GM18868 (cell line): ENCODE measurements at regions not wholly inside any gene's neighbourhood (a gene's known extent, or its start where the extent isn't known, plus 50 kb on each side); places are given as distances from the start of the nearest gene placed in this dataset.
"Not testable (repeated sequence)": the region's sequence is repeated elsewhere in the genome, so short reads cannot be mapped to it uniquely, and the experiment has no call there.

ENCODE experiments used
- ATAC-seq: cut with Tn5 transposase; IDR thresholded peaks from one replicate; pipeline ENCODE4 v1.9.1; 2021; ENCODE audit warnings: mild to moderate bottlenecking, moderate library complexity; ENCODE audit not compliant: unreplicated experiment

DNA sequence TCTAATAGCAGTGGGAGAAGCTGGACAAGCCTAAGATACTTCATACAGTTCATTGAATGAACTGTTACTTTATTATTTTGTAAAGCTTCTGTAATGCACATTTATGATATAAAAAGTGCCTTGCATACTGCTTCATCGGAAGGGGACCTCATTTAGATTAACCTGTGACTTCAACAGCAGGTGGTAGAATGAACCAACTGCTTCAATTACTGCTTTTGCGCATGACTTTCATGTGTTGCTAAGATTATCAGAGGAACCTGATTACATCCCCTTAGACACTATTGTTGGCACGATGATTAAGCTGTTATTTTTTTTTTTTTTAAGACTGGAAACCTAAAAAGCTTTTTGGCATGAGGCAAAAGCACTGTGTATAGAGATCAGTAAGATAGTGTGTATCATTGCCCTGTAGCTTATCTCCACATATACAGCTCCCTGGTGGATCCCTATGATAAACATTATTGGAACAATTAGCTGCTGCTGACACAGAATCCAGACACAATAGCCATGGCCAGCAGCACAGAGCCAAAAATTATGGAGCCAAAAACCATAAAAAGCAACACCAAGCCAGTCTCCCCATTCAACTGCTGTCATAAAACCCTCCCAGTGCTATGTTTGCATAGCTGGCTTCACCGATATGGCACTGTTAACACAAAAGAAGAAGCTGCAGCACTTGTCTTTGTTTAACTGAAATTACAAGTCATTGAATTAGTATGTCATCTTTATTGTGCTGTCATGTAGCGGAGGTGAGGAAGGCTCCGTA lies 731.6 kb upstream of the MMS22L start:
- no peak for ATAC-seq

DNA sequence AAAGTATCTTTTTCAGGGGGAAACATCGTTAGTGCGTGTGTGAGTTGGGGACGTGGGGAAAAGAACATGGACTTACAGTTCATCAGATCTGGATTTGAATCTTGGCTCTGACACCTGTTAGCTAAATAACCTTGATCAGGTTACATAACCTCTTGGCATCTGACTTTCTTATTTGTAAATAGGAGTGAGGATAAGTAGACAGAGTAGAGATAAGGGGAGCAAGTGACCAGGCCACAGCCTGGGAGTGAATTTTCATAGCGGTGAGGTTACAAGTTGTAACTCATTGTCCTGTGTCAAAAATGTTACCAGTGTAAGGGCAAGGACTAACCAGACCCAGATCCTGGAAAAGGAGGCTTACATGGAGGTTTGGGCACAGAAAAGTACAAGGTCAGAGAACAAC lies 733.5 kb upstream of the MMS22L start:
- no peak for ATAC-seq

DNA sequence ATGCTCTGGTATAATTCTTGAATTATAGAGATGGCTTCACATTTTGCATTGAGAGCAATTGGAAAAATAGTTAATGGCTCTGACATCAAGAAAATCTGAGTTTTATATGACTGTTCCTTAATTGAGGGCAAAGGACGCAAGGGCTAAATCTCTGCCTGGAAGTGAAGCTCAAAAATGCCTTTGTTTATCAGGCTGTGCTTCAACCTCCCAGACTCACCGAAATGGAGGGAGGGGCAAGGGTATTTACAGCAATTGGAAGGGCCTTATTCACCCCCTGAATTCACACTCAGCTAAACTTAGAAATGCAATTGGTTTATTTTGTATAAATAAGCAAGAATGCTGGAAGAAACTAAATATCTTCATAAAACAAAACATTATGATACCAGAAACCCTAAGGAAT lies 737.2 kb upstream of the MMS22L start:
- ATAC-seq = no peak

DNA sequence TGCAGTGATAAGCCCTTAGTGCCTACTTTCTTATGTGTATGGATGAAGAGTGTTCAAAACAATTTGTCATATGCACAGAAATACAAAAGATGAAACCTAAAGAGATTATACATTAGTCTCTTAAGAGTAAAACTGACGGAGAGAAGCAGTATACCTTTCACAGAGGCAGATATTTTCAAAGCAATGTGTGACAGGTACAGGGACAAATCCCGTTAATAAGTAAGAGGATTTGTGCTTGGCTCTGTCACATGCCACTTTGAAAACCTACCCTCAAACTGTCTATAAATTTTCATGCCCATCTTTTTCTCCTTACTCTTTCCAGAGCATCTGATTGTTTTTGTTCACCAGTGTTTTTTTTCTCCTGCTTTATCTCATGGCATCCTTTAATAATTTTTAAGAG lies 741.3 kb upstream of the MMS22L start:
- ATAC-seq = no peak

DNA sequence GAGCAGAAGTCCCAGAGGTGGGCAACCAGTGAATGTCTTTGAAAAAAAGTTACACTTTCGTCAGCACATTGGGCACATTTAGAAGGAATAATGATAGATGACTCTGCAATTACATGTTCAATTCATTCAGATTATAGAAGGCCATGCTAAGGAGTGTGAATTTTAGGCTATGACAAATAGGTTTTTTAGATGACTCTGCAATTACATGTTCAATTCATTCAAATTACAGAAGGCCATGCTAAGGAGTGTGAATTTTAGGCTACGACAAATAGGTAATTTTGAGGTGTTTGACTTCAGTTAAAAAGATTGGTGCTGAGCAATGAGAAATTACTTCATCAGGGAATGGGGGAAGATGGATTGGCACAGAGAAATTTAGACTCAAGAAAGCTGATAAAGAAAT lies 744.9 kb upstream of the MMS22L start:
- no peak for ATAC-seq

DNA sequence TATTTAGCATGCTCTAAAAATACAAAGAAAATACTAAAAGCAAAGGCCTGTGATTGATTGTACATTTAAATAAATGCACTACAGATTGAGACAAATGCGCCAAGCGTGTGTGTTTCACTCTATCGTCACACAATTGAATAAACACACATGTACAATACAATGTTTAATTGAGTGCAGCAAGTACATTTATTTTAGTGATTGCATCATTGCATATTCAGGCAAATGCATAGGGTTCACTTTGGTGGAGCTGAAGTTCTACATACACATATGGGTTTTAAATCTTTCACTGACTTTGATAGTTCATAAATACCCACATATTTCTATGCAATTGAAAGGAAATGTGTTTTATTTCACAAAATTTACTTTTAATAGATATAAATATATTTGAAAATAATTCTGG lies 750.6 kb upstream of the MMS22L start:
- ATAC-seq = no peak

DNA sequence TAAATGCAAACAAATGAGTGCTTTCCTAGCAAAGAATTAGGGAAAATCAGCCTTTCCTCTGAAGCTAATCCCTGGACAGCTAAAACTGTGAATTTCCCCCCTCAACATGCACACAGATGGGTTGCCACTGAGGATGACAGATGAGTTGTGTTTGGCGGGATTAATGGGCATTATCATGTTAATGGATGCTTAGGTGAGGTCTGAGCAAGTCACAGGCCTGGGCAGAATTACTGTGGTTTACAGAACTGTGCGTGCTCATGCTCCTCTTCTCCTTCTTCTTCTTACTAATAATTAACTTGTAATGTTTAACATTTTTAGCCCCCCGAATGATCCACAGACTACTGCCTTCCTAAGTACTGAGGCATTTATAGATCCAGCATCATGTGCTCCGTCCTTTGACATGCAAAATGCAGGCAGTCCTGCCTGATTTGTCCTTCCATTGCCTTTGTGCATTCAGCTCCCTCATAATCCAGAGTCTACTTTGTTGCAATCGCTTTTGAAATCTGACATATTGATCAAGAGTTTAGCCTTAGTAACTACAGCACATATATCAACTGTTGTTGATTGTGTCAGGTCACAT lies 753.4 kb upstream of the MMS22L start:
- ATAC-seq = no peak

DNA sequence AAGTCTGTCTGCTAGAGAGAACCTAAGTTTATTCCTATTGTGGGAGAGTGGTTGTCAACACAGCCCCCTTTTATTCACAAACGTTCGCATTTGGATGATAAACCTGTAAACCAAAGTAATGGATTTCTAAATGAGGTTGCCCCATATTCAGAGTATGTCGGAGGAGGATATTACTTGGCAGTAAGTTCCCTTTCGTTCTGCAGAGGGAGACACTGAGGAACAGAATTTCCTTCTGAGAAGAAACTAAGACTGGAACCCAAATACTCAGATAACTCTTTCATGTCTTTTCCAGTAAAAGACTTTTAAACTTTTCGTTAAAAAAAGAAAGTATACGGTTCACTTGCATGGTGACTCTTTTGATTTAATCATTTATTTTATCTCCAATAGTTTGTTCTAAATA lies 754.6 kb upstream of the MMS22L start:
- no peak for ATAC-seq

DNA sequence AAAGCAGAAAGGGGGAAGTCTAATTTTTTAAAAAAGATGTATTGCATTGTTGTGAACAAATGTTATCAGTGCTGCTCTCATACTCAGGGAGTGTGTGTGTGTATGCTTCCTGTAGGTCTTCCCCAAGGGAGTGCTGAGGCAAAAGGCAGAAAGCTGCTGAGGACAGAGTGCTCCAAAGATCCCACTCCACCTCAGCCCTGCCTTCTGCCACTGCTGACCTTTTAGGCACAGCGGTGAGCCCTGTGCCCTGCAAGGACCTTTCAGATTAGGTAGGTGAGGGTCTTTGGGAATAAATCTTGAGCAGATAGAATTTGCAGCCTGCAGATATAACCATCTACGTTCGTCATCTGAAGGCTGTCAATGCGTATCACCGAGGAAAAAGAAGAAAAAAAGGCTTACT lies 756.4 kb upstream of the MMS22L start:
- ATAC-seq = no peak

DNA sequence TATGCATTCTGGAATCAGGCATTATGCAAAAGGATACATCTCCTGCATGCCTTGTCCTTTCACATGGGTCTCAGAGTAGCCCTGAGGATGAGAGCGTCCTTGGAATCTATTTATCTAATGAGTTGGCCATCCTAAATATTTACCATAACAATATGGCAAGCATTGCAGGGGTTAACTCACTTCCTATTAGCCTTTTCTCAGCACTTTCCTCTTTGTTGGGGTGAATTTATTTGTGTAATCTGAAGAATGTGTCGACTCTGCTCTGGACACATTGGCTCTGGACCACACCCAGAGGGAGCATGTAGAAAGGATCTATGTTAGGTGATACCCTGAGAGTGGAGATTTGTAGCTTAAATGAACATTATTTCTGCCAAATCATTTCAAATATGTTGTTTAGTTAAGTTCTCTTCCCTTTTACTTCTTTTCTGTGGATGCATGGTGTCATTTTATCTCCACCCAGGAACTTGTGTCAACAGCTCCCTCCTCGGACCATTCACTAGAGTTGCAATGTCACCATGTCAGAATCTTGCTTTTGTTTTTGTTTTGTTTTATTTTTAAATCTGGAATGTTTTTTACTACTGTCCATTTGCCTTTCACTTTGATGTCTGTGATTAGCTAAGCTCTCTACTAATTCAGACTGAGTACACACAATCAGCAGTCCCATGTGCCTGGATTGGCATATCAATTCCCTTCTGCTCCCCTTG lies 757.0 kb upstream of the MMS22L start:
- no peak for ATAC-seq

DNA sequence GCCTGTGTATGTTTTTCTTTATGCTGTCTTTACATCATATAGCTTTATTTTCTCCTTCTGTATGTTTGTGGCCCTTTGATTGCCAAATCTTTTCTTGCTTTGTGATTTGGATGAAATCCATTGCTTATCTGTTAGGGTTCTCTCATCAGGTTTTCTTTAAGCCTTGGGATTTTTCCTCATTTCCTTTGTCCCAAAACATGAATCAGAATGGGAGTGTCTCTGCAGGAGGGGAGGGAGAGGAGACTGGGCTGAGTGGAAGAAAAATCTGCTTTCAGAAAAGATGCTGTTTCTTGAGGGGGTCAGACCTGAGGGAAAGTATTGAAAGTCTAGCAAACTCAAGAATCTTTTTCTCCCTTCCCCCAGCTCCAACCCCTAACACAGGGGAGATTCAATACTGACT lies 758.0 kb upstream of the MMS22L start:
- no peak for ATAC-seq

DNA sequence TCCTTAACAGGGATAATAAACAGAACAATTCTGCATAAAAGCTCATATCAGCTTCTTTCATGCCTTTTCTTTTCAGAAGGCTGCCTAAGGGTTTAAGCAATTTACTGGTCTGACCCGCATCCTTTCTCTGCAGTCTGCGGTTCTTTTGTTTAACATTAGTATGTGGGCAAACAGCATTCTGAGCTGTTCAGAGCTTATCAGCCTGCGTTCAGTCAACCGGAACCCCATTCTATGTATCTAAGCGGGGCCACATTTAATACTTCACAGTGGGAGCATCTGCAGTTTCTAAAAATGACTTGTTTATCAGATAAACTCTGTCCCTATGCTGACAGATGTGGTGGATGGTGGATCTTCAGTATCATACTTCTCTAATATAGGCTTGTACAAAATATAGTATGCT lies 758.9 kb upstream of the MMS22L start:
- ATAC-seq = no peak

DNA sequence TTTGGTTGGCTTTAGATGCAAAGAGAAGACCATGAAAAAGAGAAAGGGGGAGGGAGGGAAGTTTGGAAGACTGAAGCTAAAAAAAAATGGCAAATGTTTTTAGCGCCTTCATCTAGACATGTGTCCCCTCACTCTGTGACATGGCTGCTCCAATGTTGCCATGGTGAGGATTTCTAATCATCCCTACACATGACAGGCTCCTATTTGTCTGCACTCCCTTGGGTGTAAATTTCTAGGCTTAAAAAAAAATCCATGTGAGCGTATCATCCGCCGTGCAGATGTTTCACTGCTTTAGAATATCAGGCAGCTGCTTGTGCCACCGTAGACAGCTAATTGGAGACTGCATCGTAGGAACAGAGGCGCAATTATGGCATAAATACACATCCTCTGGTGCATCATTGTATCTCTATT lies 761.1 kb upstream of the MMS22L start:
- no peak for ATAC-seq

DNA sequence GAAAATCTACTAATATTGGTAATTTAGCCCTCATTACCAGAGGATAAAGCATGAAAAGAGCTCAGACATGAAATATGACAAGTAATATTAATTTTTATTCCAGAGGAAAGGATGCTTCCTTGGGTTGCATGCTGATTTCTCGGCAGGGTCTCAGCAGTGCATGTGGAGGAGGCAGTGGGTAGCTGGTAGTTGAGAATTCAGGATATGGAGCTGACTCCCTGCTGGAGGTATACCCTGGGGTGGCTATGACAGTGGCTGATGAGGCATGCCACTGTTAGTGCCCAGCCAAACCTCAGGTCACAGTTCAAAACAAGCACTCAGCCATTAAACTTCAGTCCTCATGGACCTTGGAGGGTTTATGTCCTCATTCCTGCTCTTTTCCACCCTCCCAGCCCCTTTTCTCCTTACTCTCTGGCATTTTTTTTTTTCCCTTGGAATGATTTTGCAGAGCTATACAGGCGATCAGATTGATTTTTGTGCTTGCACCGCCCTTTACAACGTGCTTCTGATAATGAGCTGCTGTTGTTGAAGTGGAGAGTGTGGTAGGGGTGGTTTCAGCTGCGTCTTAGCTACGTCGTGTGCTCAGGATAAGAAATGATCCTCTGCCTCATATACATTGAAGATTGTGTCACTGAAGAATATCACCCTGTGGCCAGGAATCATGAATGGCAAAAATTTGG lies 761.9 kb upstream of the MMS22L start:
- ATAC-seq = no peak

DNA sequence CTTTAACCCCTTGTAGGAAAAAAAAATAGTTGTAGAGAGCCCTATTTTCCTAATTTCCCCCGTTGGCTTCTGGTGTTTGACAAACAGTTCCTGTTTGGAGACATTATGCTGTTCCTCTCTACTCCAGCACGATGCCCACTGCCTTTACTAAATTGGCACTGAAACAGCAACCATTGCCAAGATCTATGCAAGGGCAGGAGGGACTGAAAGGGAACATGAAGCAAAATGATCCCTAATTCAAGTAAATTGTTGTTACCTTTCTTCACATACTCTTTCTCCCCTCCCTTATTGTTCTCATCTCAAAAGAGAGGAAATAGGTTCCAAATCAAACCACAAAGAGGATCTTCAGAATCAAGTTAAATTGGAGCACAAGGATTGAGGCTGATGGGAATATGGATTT lies 764.1 kb upstream of the MMS22L start:
- no peak for ATAC-seq

DNA sequence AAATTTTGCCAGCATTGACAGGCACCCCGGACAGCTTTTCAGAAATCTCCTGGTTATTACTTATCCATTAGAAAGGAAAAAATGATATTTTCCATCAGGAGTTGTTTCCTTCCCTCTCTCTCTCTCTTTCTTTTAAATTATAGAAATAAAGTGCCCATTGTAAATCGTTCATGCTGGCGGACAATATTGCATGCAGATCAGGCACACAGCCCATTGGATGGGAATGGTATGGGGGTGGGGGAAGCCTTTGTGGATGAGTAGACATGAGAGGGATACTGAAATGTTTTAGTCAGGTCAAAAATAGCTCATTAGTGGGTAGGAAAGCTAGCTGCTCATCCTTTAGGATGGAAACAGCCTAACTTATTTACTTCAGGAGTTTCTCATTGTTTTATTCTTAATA lies 764.9 kb upstream of the MMS22L start:
- ATAC-seq = no peak

DNA sequence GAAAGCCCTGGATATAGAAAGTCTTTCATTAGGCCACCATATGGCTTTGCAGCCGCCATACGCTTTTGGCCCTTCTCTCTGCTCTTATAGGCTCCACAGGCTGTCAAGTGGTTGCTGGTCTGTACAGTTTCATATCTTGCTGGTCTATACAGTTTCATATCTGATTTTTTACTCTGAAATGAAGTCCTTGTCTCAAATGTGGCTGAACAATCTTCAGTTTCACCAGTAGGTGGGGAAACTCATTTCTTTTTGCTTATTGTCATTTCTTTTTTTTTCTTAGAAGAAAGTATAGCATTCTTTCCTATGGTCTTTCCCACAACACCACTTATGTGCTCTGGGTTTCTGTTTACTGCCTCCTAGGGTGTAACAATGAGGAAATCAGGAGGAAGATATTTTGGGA lies 771.4 kb upstream of the MMS22L start:
- ATAC-seq = peak; percentile 79

DNA sequence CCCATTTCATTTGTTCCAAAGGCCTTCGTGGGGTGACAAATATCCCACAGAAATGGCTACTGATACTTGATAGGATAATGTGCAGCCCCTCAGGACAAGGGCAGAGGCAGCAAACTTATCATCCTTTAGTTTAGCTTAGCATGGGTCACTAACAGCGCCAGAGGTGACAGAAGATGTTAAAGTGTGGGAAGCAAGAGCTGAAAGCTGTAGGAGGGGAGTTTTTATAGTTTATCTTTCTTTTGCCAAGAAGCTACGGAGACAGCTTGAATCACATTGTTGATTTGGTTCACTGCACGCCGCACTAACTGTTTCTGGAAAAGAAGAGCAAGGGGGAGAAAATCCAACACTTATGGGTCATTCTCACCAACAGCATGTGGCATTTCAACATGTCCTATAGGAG lies 773.9 kb upstream of the MMS22L start:
- no peak for ATAC-seq

DNA sequence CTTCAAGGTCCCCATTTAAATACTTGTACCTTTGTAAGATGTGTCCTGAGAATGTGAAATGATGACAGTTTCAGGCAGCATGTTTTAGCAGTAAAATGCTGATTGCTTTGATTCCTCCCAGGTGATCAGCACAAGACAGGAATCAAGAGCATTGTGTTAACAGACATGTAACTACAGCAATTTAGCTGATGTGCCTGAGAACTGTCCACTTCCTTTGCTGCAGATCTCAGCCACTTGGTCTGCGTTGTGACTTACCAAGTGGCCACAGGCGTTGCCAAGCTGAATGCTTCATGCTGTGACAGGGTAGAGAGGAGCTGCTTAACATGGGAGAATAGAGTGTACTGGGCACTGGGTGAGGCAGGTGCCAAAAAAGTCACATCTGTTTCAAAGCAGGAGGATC lies 767.0 kb upstream of the POU3F2 start:
- no peak for ATAC-seq

DNA sequence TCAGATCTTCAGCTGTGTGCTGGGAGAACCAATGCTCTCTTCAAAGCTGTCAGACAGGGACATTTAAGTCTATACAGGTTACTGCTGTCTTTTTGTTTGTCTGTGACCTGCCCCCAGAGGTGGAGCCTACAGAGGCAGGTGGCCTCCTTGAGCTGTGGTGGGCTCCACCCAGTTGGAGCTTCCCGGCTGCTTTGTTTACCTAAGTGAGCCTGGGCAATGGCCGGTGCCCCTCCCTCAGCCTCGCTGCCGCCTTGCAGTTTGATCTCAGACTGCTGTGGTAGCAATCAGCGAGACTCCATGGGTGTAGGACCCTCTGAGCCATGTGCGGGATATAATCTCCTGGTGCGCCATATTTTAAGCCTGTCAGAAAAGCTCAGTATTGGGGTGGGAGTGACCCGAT lies 745.8 kb upstream of the POU3F2 start:
- not testable (repeated sequence) for ATAC-seq

DNA sequence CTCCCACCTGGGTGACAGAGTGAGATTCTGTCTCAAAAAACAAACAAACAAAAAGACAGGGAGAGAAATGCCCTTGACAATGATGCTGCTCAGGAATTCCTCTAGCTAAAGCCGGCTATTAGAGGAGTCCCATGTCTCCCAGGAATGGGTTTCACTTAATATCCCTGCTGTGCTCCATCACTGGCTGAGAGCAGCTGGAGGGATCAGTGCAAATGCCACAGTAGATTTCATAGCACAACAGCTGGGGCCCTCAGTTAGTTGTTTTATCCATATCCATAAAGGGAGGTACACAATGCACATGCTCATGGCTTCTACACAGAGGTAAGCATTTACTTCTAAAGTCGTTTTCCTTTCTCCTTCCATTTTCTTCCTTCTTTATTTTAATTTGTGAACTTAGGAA lies 742.0 kb upstream of the POU3F2 start:
- ATAC-seq = no peak

DNA sequence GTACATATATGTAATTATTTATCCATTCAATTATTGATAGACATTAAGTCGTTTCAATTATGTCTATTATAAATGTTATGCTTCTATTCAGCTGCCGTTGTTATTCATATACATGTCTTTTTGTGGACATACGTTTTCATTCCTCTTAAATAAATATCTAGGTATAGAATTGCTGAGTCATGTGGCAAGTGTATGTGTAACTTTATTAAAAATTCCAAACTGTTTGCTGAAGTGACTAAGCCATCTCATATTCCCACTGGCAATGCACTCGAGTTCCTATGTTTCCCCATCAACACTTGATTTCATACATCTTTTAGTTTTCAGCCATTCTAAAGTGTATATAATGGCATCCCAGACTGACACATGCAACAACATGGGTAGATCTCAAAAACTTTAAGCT lies 739.7 kb upstream of the POU3F2 start:
- ATAC-seq = no peak
